B cell (primary cell): ENCODE measurements at regions not wholly inside any gene's neighbourhood (a gene's known extent, or its start where the extent isn't known, plus 50 kb on each side); places are given as distances from the start of the nearest gene placed in this dataset.

Experiments used
- ATAC-seq: fragments of 200-7000 bp; cut with Tn5 transposase; one replicate; pipeline ENCODE4 v1.10.0; 2021; ENCODE audit warnings: low read depth, mild to moderate bottlenecking, moderate number of reproducible peaks, moderate library complexity
- CTCF ChIA-PET: fragments of 350-600 bp; sonication (Branson Sonifier 250); formaldehyde crosslinking; loops from one replicate; lab custom pipeline; 2021; ENCODE audit warnings: antibody characterized with exemption, inconsistent platforms; lab: Charles Lee
- POLR2A ChIA-PET: fragments of 350-600 bp; sonication (Branson Sonifier 250); formaldehyde crosslinking; loops from one replicate; lab custom pipeline; 2021; ENCODE audit warnings: antibody characterized with exemption; lab: Charles Lee
- DNase-seq: peaks from one replicate; pipeline ENCODE4 v3.0.0; 2013
- H2AFZ ChIP-seq: 2 replicates; pipeline ENCODE4 v1.6.1; 2012; ENCODE audit warnings: mild to moderate bottlenecking, low read depth, low read length; ENCODE audit not compliant: insufficient read depth, poor library complexity, severe bottlenecking
- H3K27ac ChIP-seq, 2 donors: 1 replicate in 1 of 2; 2 replicates in 1 of 2; pipeline ENCODE4 v1.5.1; 2012 to 2013; ENCODE audit warnings: low read length in 2 of 2, mild to moderate bottlenecking in 2 of 2, moderate library complexity in 1 of 2
- H3K27me3 ChIP-seq, 4 experiments: fragments of 200-600 bp in 1 of 4; sonication (generic) in 1 of 4; replicated peaks in 1 of 4; 1 replicate in 2 of 4; 2 replicates in 2 of 4; pipeline versions ENCODE4 v1.6.1 to v1.7.0; 2013 to 2016; ENCODE audit warnings: low read length in 3 of 4, mild to moderate bottlenecking in 2 of 4, mixed read lengths in 1 of 4, moderate library complexity in 1 of 4; ENCODE audit not compliant: insufficient read depth in 4 of 4, control insufficient read depth in 3 of 4; ENCODE audit errors: control extremely low read depth in 1 of 4
- H3K36me3 ChIP-seq, 2 experiments: replicated peaks in 1 of 2; 1 replicate in 1 of 2; 2 replicates in 1 of 2; pipeline versions ENCODE4 v1.6.1 to v1.7.1; 2013; ENCODE audit warnings: low read length in 1 of 2; ENCODE audit not compliant: insufficient read depth in 2 of 2, control insufficient read depth in 1 of 2; ENCODE audit errors: control extremely low read depth in 1 of 2, extremely low read depth in 1 of 2
- H3K4me1 ChIP-seq, 2 donors: fragments of 200-600 bp in 1 of 2; sonication (generic) in 1 of 2; 1 replicate in 1 of 2; 2 replicates in 1 of 2; pipeline versions ENCODE4 v1.5.1 to v1.6.1; 2013 to 2017; ENCODE audit warnings: low read length in 2 of 2; ENCODE audit not compliant: control insufficient read depth in 2 of 2, insufficient read depth in 2 of 2
- H3K4me2 ChIP-seq: replicated peaks from 2 replicates; pipeline ENCODE3; 2012; ENCODE audit warnings: mild to moderate bottlenecking, low read depth, low read length; ENCODE audit not compliant: poor library complexity, severe bottlenecking
- H3K4me3 ChIP-seq, 5 experiments: fragments of 200-600 bp in 1 of 5; sonication (generic) in 1 of 5; 1 replicate in 3 of 5; 2 replicates in 2 of 5; pipeline versions ENCODE4 v1.5.1 to v1.7.0; 2011 to 2016; ENCODE audit warnings: low read length in 4 of 5, mild to moderate bottlenecking in 4 of 5, low read depth in 2 of 5, control low read depth in 1 of 5, moderate library complexity in 1 of 5; ENCODE audit not compliant: insufficient read depth in 1 of 5; ENCODE audit errors: control extremely low read depth in 1 of 5, extremely low read depth in 1 of 5
- H3K79me2 ChIP-seq: fragments of 200-600 bp; sonication (generic); one replicate; pipeline ENCODE4 v1.6.0; 2016; ENCODE audit warnings: low read length; ENCODE audit not compliant: control insufficient read depth, insufficient read depth
- H3K9ac ChIP-seq: fragments of 200-600 bp; sonication (generic); 2 replicates; pipeline ENCODE4 v1.6.1; 2017; ENCODE audit warnings: mild to moderate bottlenecking, low read length, moderate library complexity
- H3K9me3 ChIP-seq, 3 donors: one replicate each; pipeline versions ENCODE4 v1.6.1 to v1.7.1; 2013; ENCODE audit warnings: low read length in 2 of 3; ENCODE audit not compliant: control insufficient read depth in 2 of 3, insufficient read depth in 1 of 3; ENCODE audit errors: control extremely low read depth in 1 of 3
- H4K20me1 ChIP-seq: 2 replicates; pipeline ENCODE4 v1.6.0; 2012; ENCODE audit warnings: mild to moderate bottlenecking, low read length; ENCODE audit not compliant: insufficient read depth, control insufficient read depth, poor library complexity, severe bottlenecking
- H3K27ac Mint-ChIP-seq: one replicate; pipeline ENCODE4 v1.8.0; 2021; ENCODE audit warnings: mixed read lengths
- H3K27me3 Mint-ChIP-seq: one replicate; pipeline ENCODE4 v1.8.0; 2021; ENCODE audit warnings: mixed read lengths
- H3K4me1 Mint-ChIP-seq: one replicate; pipeline ENCODE4 v1.8.0; 2021; ENCODE audit warnings: mixed read lengths
- H3K4me3 Mint-ChIP-seq: one replicate; pipeline ENCODE4 v1.8.0; 2021; ENCODE audit warnings: mixed read lengths
- H3K9me3 Mint-ChIP-seq: one replicate; pipeline ENCODE4 v1.8.0; 2022; ENCODE audit warnings: mixed read lengths; ENCODE audit not compliant: insufficient read depth
- EZH2 ChIP-seq: IDR thresholded peaks from 2 replicates; pipeline ENCODE4 v1.6.1; 2012; ENCODE audit warnings: borderline replicate concordance, low read depth, mild to moderate bottlenecking, moderate library complexity, low read length; ENCODE audit not compliant: insufficient read depth, poor library complexity, severe bottlenecking
- WGBS: methylation state at CpG from one replicate; pipeline ENCODE4 v1.1.5; 2013; ENCODE audit warnings: missing lambda C conversion rate; ENCODE audit not compliant: insufficient coverage; 5-methylcytosine and 5-hydroxymethylcytosine counted together
- intact Hi-C: fragments of 100-400 bp; cut with micrococcal nuclease; formaldehyde crosslinking; loops from one replicate; pipeline ENCODE4 v1.10.0; 2022
- TF ChIP-seq, protein P1 (sequence below): fragments of 200-600 bp; IDR thresholded peaks from one replicate; pipeline ENCODE4 v1.8.0; 2022; ENCODE audit warnings: antibody characterized with exemption, mild to moderate bottlenecking

GRCh38 chr12:45634273-45634917 is 95.1 kb upstream of the ARID2 start:
- no peak for DNase-seq
- Histone ChIP-seq H3K4me2 (no peak overlapping the region), H2AFZ (no peak overlapping the region), H4K20me1 (no peaks in the 10 kb centered on the region), H3K36me3 (no peaks in the 10 kb centered on the region), H3K9me3 (no peaks in the 10 kb centered on the region), H3K79me2 (no peaks in the 10 kb centered on the region), H3K9ac (no peak overlapping the region), H3K27me3 (no peaks in the 10 kb centered on the region), H3K27ac (no peak overlapping the region), H3K4me3 (no peak overlapping the region), H3K4me1 (no peaks in the 10 kb centered on the region)
- ChIA-PET CTCF (no interaction called here), POLR2A (no interaction called here)
- H3K4me1 Mint-ChIP-seq: no peaks in the 10 kb centered on the region
- no peak overlapping the region for H3K27ac Mint-ChIP-seq
- H3K9me3 Mint-ChIP-seq: no peaks in the 10 kb centered on the region
- H3K27me3 Mint-ChIP-seq: no peaks in the 10 kb centered on the region
- TF ChIP-seq, protein P1, sequence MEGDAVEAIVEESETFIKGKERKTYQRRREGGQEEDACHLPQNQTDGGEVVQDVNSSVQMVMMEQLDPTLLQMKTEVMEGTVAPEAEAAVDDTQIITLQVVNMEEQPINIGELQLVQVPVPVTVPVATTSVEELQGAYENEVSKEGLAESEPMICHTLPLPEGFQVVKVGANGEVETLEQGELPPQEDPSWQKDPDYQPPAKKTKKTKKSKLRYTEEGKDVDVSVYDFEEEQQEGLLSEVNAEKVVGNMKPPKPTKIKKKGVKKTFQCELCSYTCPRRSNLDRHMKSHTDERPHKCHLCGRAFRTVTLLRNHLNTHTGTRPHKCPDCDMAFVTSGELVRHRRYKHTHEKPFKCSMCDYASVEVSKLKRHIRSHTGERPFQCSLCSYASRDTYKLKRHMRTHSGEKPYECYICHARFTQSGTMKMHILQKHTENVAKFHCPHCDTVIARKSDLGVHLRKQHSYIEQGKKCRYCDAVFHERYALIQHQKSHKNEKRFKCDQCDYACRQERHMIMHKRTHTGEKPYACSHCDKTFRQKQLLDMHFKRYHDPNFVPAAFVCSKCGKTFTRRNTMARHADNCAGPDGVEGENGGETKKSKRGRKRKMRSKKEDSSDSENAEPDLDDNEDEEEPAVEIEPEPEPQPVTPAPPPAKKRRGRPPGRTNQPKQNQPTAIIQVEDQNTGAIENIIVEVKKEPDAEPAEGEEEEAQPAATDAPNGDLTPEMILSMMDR: no peak
- TF ChIP-seq EZH2: no peak
- 96% methylated on average over 4 of the region's 6 CpGs for WGBS
- H3K4me3 Mint-ChIP-seq: no peak overlapping the region
- ATAC-seq: no peak
- intact Hi-C loops: no loop called here

DNA sequence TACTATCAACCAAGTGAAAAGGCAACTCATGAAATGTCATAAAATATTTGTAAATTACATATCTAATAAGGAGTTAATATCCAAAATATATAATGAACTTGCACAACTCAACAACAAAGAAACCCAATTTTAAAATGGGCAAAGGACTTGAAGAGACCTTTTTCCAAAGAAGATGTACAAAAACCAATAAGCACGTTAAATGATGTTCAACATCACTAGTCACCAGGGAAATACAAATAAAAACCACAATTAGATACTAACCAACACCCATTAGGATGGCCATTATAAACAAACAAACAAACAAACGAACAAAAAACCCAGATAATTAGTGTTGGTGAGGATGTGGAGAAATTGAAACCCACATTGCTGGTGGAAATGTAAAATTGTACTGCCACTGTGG is 92.3 kb upstream of the ARID2 start:
- Histone ChIP-seq H3K4me1 (no peaks in the 10 kb centered on the region), H2AFZ (no peak overlapping the region), H4K20me1 (no peaks in the 10 kb centered on the region), H3K4me3 (no peak overlapping the region), H3K79me2 (no peaks in the 10 kb centered on the region), H3K27ac (no peak overlapping the region), H3K36me3 (no peaks in the 10 kb centered on the region), H3K9ac (no peak overlapping the region), H3K4me2 (no peak overlapping the region), H3K9me3 (no peaks in the 10 kb centered on the region), H3K27me3 (no peaks in the 10 kb centered on the region)
- H3K27ac Mint-ChIP-seq: no peak overlapping the region
- DNase-seq (no peak), ATAC-seq (no peak)
- intact Hi-C loops: no loop called here
- ChIA-PET CTCF (no interaction called here), POLR2A (no interaction called here)
- H3K9me3 Mint-ChIP-seq: no peaks in the 10 kb centered on the region
- no peaks in the 10 kb centered on the region for H3K4me1 Mint-ChIP-seq
- TF ChIP-seq, protein P1: no peak
- no peak for TF ChIP-seq EZH2
- no peaks in the 10 kb centered on the region for H3K27me3 Mint-ChIP-seq
- no peak overlapping the region for H3K4me3 Mint-ChIP-seq
- WGBS: no CpG with 5 or more reads among the region's 2 CpGs
